Omental fat pad (tissue), 3 donors: ENCODE measurements at regions not wholly inside any gene's neighbourhood (a gene's known extent, or its start where the extent isn't known, plus 50 kb on each side); places are given as distances from the start of the nearest gene placed in this dataset.

Experiments used
- ATAC-seq: fragments of 150-250 bp; one replicate; pipeline ENCODE4 v1.9.1; 2016; ENCODE audit warnings: mild to moderate bottlenecking, moderate library complexity; ENCODE audit not compliant: low FRiP score
- DNase-seq: peaks from one replicate; pipeline ENCODE4 v3.0.0-alpha.2; 2019; ENCODE audit warnings: low spot score
- TF ChIP-seq, protein P1 (sequence below), 3 donors: fragments of 450-650 bp; IDR thresholded peaks; one replicate each; pipeline ENCODE4 v1.5.1; 2016 to 2017; ENCODE audit warnings: antibody characterized with exemption in 3 of 3, mild to moderate bottlenecking in 3 of 3, moderate library complexity in 2 of 3

DNA sequence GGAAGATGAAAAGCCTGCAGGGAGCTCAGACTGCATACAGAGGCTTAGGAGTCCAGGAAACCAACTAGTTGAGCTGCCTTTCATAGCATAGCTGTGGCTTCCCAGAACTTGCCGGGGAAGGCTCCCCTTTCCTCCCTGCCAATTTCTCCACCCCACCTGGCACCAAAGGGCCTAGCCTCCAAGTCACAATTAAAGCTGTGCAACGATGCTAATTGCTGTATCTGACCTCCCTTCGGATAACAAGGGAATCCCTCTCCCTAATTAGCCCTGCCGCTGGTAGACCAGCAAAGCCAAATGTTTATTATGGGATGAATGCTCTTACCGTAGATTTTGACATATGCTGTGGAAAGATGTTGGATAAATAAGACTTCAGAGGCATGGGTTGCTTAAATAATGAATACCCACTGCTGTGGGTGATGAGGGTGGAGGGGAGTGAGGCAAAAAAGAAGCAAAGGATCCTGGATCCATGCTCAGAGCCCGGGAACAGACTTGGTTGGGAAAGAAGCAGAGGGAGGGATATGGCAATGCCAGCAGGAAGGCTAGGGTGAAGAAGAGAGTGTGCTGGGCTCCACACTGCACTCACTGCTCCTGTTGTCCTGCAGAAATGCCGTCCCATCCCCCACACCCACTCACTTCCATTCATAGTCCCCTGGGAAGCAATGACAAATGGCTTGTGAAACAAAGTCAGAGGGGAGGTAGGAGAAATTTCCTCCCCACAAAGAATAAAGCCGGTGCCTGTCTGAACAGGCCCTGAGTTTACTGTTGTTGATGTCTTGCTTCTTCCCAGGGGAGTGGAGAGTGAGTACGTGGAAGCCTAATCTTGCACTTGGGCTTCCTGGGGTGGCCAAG is 608.1 kb upstream of the CADM1 start:
- ATAC-seq: no peak
- TF ChIP-seq, protein P1, sequence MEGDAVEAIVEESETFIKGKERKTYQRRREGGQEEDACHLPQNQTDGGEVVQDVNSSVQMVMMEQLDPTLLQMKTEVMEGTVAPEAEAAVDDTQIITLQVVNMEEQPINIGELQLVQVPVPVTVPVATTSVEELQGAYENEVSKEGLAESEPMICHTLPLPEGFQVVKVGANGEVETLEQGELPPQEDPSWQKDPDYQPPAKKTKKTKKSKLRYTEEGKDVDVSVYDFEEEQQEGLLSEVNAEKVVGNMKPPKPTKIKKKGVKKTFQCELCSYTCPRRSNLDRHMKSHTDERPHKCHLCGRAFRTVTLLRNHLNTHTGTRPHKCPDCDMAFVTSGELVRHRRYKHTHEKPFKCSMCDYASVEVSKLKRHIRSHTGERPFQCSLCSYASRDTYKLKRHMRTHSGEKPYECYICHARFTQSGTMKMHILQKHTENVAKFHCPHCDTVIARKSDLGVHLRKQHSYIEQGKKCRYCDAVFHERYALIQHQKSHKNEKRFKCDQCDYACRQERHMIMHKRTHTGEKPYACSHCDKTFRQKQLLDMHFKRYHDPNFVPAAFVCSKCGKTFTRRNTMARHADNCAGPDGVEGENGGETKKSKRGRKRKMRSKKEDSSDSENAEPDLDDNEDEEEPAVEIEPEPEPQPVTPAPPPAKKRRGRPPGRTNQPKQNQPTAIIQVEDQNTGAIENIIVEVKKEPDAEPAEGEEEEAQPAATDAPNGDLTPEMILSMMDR (IDR thresholded peaks at IDR 0.05): no peak
- no peak for DNase-seq

DNA sequence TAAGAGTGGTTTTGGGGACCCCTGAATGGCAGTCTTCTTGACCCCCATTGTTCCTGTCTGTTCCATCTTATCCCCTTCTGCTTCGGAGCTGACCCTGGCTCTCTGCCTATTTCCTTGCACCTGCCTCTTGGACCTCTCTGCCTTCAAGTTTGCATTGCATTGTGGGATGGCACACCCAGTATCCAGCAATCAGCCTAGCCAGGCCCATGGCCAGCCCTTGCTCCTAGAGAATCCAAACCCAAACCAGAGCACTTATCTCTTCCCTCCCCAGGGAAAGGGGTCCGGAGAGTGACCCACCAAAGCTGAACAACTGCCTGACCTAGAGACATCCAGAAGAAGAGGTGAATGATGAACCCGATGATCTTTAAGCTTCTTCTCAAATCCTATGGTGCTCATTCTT is 607.3 kb upstream of the CADM1 start:
- TF ChIP-seq, protein P1 (IDR thresholded peaks at IDR 0.05): no peak
- ATAC-seq (no peak), DNase-seq (no peak)

DNA sequence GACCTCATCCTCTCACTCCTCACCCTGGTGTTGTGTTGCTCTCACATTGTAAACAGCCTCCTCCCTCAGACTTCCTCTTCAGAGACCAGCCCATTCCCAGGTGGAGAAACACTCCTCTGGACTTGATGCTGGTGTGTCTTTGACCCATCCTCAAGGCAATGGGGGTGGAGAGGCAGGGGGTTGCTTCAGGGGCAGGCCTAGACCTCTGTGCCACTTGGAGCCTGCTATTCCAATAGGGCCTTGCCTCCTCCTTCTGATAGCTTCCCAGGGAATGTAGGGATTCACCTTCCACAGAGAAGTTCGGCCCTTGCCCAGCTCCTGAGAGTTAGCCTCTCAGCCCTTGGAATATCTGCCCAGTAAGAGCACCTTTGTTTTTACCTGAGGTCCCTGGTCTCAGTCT is 606.6 kb upstream of the CADM1 start:
- ATAC-seq (no peak), DNase-seq (no peak)
- TF ChIP-seq, protein P1 (IDR thresholded peaks at IDR 0.05): no peak

DNA sequence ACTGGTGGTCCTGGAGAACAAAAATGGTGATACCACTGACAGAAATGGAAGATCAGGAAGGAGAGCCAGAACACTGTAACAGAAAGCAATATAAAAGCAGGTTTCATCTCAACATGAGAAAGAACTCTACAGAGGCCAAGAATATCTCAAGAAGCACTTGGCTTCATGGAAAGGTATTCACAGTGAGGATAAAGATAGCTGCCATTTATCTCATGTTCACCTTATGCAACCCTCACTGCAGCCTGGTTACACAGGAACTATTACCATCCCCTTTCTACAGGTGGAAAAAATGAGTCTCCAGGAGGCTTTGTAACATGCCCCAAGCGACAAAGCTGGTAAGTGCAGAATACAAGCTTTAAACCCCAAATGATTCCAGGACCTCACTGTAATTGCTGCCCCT is 606.1 kb upstream of the CADM1 start:
- ATAC-seq (no peak), DNase-seq (no peak)
- TF ChIP-seq, protein P1 (IDR thresholded peaks at IDR 0.05): no peak

DNA sequence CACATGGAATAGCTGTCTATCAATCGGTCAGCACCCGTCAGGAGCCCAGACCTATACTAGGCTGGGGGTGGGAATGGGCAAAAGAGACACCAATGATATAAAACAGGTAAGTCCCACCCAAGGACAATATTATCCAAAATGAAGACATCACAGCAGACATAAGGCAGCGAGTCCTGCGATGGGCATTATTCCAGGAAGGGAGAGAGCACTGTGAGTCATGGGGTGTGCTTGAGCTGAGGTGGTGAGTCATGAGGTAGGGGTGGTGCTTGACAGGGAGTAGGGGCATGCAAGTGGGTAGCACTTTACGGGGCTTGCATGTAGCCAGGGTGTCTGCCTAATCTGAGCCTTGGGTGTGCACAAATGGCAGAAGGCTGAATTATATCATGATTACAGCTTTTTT is 605.0 kb upstream of the CADM1 start:
- DNase-seq (no peak), ATAC-seq (peak; percentile 49)
- TF ChIP-seq, protein P1 (IDR thresholded peaks at IDR 0.05): no peak

DNA sequence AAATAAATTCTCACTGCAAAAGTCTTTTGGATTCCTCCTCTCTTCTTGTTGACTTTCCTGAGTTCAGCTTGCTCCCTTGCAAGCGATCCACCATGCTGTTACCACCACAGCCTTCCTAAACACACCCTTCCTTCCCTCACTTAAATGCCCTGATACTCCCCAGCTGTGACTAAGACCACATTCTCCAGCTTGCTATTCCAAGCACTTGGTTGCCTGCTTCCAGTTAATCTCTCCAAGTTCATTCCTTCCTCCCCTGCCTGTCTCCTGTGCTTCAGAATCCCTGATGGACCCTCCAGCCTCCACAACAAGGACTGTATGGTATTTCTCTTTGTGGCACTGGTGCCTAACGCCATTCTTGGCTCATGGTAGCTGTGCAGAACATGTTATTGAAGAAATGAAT is 603.9 kb upstream of the CADM1 start:
- no peak for DNase-seq
- TF ChIP-seq, protein P1 (IDR thresholded peaks at IDR 0.05): no peak
- no peak for ATAC-seq

DNA sequence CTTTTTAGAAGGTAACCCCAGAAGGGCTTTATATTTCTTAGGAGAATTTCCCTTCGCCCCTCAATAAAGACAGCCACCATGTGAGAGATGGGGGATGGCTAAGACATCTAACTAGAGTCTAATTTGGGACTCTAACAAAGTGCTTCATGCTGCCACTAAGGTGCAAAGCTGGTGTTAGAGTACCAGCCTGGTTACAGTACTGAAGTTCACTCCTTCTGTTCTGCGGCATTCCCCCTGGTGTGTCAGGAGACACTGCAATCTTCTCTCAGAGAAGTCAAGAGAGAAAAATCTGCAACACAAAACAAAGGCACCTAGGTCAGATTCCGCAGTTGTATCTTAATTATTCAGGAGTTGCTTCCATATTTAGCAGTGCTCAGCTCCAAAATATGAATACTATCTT is 603.0 kb upstream of the CADM1 start:
- no peak for DNase-seq
- TF ChIP-seq, protein P1 (IDR thresholded peaks at IDR 0.05): no peak
- ATAC-seq: no peak
